ENCODE measurements at regions not wholly inside any gene's neighbourhood (a gene's known extent, or its start where the extent isn't known, plus 50 kb on each side); places are given as distances from the start of the nearest gene placed in this dataset.

DNA sequence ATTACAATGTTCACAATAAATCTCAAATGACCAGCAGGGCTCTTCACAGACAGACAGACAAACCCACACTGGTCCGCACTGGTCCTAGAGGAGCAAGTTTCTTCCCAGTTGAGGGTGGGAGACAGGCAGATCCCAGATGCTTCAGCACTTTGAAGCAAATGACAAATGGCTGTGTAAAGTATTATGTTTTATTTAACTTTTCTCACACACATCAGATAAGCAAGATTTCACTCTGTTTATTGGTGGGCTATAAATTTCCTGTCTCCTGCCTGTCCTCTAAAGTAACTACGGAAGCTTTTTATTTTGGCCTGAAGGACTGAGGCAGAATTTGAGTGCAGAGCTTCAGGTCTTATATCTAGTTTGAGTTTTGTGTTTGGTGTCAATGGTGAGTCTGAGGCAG is 174.7 kb upstream of the MTNR1B start:
- TF ChIP-seq EZH2 (IDR thresholded peaks at IDR 0.05; ENCODE audit: low read length), result no peak
- no peak for TF ChIP-seq CTCF (optimal IDR thresholded peaks at IDR 0.05 in 1 of 3, IDR thresholded peaks at IDR 0.05 in 1 of 3, conservative IDR thresholded peaks at IDR 0.05 in 1 of 3; ENCODE audit: extremely low read depth in 1 of 3, insufficient read depth in 2 of 3, low read length in 3 of 3)

Data from keratinocyte (primary cell).